GM23248 (cell line): ENCODE measurements at regions not wholly inside any gene's neighbourhood (a gene's known extent, or its start where the extent isn't known, plus 50 kb on each side); places are given as distances from the start of the nearest gene placed in this dataset.

Experiments
- DNase-seq: peaks from one replicate; pipeline ENCODE4 v3.0.0-alpha.2; 2015
- H2AFZ ChIP-seq: fragments of 200-600 bp; sonication (generic); 2 replicates; pipeline ENCODE4 v1.6.1; 2016; ENCODE audit warnings: antibody characterized with exemption
- H3F3A ChIP-seq: fragments of 200-600 bp; sonication (generic); 2 replicates; pipeline ENCODE4 v1.6.1; 2016; ENCODE audit warnings: mild to moderate bottlenecking, antibody characterized with exemption, mixed run types; ENCODE audit not compliant: insufficient read depth
- H3K27ac ChIP-seq: fragments of 200-600 bp; sonication (generic); 2 replicates; pipeline ENCODE4 v1.5.1; 2016; ENCODE audit warnings: mild to moderate bottlenecking
- H3K27me3 ChIP-seq: fragments of 200-600 bp; sonication (generic); replicated peaks from 2 replicates; pipeline ENCODE4 v1.6.1; 2016; ENCODE audit warnings: mild to moderate bottlenecking; ENCODE audit not compliant: insufficient read depth
- H3K36me3 ChIP-seq: fragments of 200-600 bp; sonication (generic); 2 replicates; pipeline ENCODE4 v1.6.1; 2016; ENCODE audit warnings: low read depth, mild to moderate bottlenecking
- H3K4me1 ChIP-seq: fragments of 200-600 bp; sonication (generic); 2 replicates; pipeline ENCODE4 v1.6.1; 2016; ENCODE audit warnings: mild to moderate bottlenecking; ENCODE audit not compliant: insufficient read depth
- H3K4me2 ChIP-seq: fragments of 200-600 bp; sonication (generic); one replicate; pipeline ENCODE4 v1.6.1; 2016; ENCODE audit warnings: mild to moderate bottlenecking; ENCODE audit not compliant: unreplicated experiment
- H3K4me3 ChIP-seq: fragments of 200-600 bp; sonication (generic); 2 replicates; pipeline ENCODE4 v1.5.1; 2016; ENCODE audit warnings: mild to moderate bottlenecking
- H3K79me2 ChIP-seq: fragments of 200-600 bp; sonication (generic); 2 replicates; pipeline ENCODE4 v1.6.1; 2016; ENCODE audit warnings: mild to moderate bottlenecking; ENCODE audit not compliant: insufficient read depth
- H3K9ac ChIP-seq: fragments of 200-600 bp; sonication (generic); 2 replicates; pipeline ENCODE4 v1.6.1; 2016; ENCODE audit warnings: mild to moderate bottlenecking
- H3K9me2 ChIP-seq: fragments of 200-600 bp; sonication (generic); 2 replicates; pipeline ENCODE4 v1.6.1; 2016; ENCODE audit warnings: mixed run types, mild to moderate bottlenecking, moderate library complexity; ENCODE audit not compliant: insufficient read depth
- H3K9me3 ChIP-seq: fragments of 200-600 bp; sonication (generic); one replicate; pipeline ENCODE4 v1.6.1; 2017; ENCODE audit warnings: low read depth
- H4K20me1 ChIP-seq: fragments of 200-600 bp; sonication (generic); 2 replicates; pipeline ENCODE4 v1.6.0; 2016; ENCODE audit not compliant: insufficient read depth
- EZH2 ChIP-seq: fragments of 200-600 bp; sonication (generic); IDR thresholded peaks from 2 replicates; pipeline ENCODE4 v1.6.1; 2018; ENCODE audit warnings: antibody characterized with exemption, mild to moderate bottlenecking; ENCODE audit not compliant: insufficient read depth, poor library complexity, severe bottlenecking
- EZH2phosphoT487 ChIP-seq: fragments of 200-600 bp; sonication (generic); IDR thresholded peaks from 2 replicates; pipeline ENCODE4 v1.6.1; 2018; ENCODE audit warnings: antibody characterized with exemption, moderate library complexity, mild to moderate bottlenecking, low read depth; ENCODE audit not compliant: insufficient read depth
- WGBS, 2 experiments: methylation state at CpG; one replicate each; pipeline ENCODE4 v1.1.6; 2015 to 2017; ENCODE audit warnings: low lambda C conversion rate in 2 of 2, low coverage in 1 of 2; ENCODE audit errors: missing lambda C conversion rate in 2 of 2; 5-methylcytosine and 5-hydroxymethylcytosine counted together
- in situ Hi-C: fragments of 300-500 bp; cut with MboI; formaldehyde crosslinking; loops from 2 replicates; pipeline ENCODE4 v1.15.0; 2020

GRCh38 chr18:56299740-56300139 is 338.7 kb downstream of the TXNL1 start:
- Histone ChIP-seq H3K27me3 (no peaks in the 10 kb centered on the region), H3K4me2 (no peak overlapping the region), H3K36me3 (no peaks in the 10 kb centered on the region), H3K9ac (no peak overlapping the region), H3K4me1 (no peaks in the 10 kb centered on the region), H2AFZ (no peak overlapping the region), H3K27ac (no peak overlapping the region), H3F3A (no peaks in the 10 kb centered on the region), H3K79me2 (no peaks in the 10 kb centered on the region), H3K4me3 (no peak overlapping the region), H4K20me1 (no peaks in the 10 kb centered on the region), H3K9me3 (no peaks in the 10 kb centered on the region), H3K9me2 (no peaks in the 10 kb centered on the region)
- 67 to 83% methylated on average over 1 of the region's 1 CpG for WGBS, 2 experiments
- no peak for DNase-seq
- in situ Hi-C loops = no loop called here
- no peak for TF ChIP-seq EZH2phosphoT487
- no peak for TF ChIP-seq EZH2

- in situ Hi-C loops = no loop called here
Measured at GRCh38 chr18:56298935-56299334, 339.5 kb downstream of the TXNL1 start.

GRCh38 chr18:56296381-56296780 is 342.0 kb downstream of the TXNL1 start:
- TF ChIP-seq EZH2 (no peak), EZH2phosphoT487 (no peak)
- in situ Hi-C loops = no loop called here
- no peak overlapping the region for H3K4me3 ChIP-seq

More at GRCh38 chr18:56298935-56299334, 339.5 kb downstream of the TXNL1 start:
- H3K4me1 ChIP-seq = no peaks in the 10 kb centered on the region
- DNase-seq = peak; percentile 78
- H3K9me3 ChIP-seq = no peaks in the 10 kb centered on the region
- TF ChIP-seq EZH2phosphoT487 (no peak), EZH2 (no peak)
- no peaks in the 10 kb centered on the region for H3K36me3 ChIP-seq
- no peak overlapping the region for H3K27ac ChIP-seq
- WGBS, 2 experiments = 87 to 94% methylated on average over 1 of the region's 1 CpG
- H3K4me2 ChIP-seq = no peak overlapping the region
- no peaks in the 10 kb centered on the region for H4K20me1 ChIP-seq
- H3K4me3 ChIP-seq = no peak overlapping the region
- H3K27me3 ChIP-seq = no peaks in the 10 kb centered on the region
- no peaks in the 10 kb centered on the region for H3K9me2 ChIP-seq
- H3F3A ChIP-seq = no peaks in the 10 kb centered on the region
- no peak overlapping the region for H2AFZ ChIP-seq
- no peak overlapping the region for H3K9ac ChIP-seq
- H3K79me2 ChIP-seq = no peaks in the 10 kb centered on the region

GRCh38 chr18:56294484-56295183 is 343.8 kb downstream of the TXNL1 start:
- Histone ChIP-seq H3K4me1 (no peaks in the 10 kb centered on the region), H3K4me3 (no peak overlapping the region), H3K4me2 (no peak overlapping the region), H3K9ac (no peak overlapping the region), H4K20me1 (no peaks in the 10 kb centered on the region), H3K9me3 (no peaks in the 10 kb centered on the region), H3K79me2 (no peaks in the 10 kb centered on the region), H3K36me3 (no peaks in the 10 kb centered on the region), H3K9me2 (no peaks in the 10 kb centered on the region), H3F3A (no peaks in the 10 kb centered on the region), H3K27ac (no peak overlapping the region), H3K27me3 (no peaks in the 10 kb centered on the region), H2AFZ (no peak overlapping the region)
- in situ Hi-C loops = no loop called here
- no peak for TF ChIP-seq EZH2phosphoT487
- no peak for TF ChIP-seq EZH2
- no peak for DNase-seq
- WGBS, 2 experiments = 85% methylated on average over 5 of the region's 5 CpGs

More at GRCh38 chr18:56296381-56296780, 342.0 kb downstream of the TXNL1 start:
- Histone ChIP-seq H3K4me2 (no peak overlapping the region), H4K20me1 (no peaks in the 10 kb centered on the region), H3K9ac (no peak overlapping the region), H3F3A (no peaks in the 10 kb centered on the region), H3K9me2 (no peaks in the 10 kb centered on the region), H3K27me3 (no peaks in the 10 kb centered on the region), H3K27ac (no peak overlapping the region), H2AFZ (no peak overlapping the region), H3K79me2 (no peaks in the 10 kb centered on the region), H3K9me3 (no peaks in the 10 kb centered on the region), H3K4me1 (no peaks in the 10 kb centered on the region), H3K36me3 (no peaks in the 10 kb centered on the region)
- 86 to 95% methylated on average over 3 of the region's 3 CpGs for WGBS, 2 experiments
- no peak for DNase-seq
